GM23338 (cell line): ENCODE measurements at regions not wholly inside any gene's neighbourhood (a gene's known extent, or its start where the extent isn't known, plus 50 kb on each side); places are given as distances from the start of the nearest gene placed in this dataset.

Source experiments
- NANOG ChIP-seq: IDR thresholded peaks from 2 replicates; pipeline ENCODE4 v1.6.1; 2016; ENCODE audit warnings: antibody characterized with exemption, borderline replicate concordance
- POLR2AphosphoS5 ChIP-seq: IDR thresholded peaks from 2 replicates; pipeline ENCODE4 v1.6.1; 2016; ENCODE audit warnings: antibody characterized with exemption, low read depth
- TF ChIP-seq, protein P1 (sequence below), 2 experiments: fragments of 200-600 bp in 1 of 2; sonication (generic) in 1 of 2; conservative IDR thresholded peaks; 2 replicates each; pipeline versions ENCODE4 v1.5.1 to v1.6.1; 2016 to 2017; ENCODE audit warnings: antibody characterized with exemption in 2 of 2, low read depth in 2 of 2, mild to moderate bottlenecking in 2 of 2, moderate library complexity in 1 of 2
- TF ChIP-seq, protein P2 (sequence below): IDR thresholded peaks from one replicate; pipeline ENCODE4 v1.6.1; 2018; ENCODE audit warnings: antibody characterized with exemption; ENCODE audit not compliant: unreplicated experiment

DNA sequence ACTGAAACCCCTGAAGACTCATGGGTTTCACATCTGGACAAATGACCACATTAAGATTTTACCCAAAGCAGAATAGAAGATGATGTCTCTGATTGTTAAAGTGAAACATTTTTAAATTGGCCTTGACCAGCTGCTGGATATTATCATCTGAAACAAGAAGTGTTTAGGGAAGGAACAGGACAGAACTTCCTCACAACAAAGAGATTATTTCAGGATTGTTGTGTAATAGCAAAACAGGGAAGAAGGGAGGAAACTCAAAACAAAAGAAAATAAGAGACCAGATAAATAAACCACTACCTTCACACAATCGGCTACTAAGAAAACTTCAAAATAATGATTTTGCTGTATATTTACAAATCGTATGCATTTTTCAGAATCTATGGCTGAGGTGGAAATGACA is 319.2 kb upstream of the API5 start:
- TF ChIP-seq, protein P1, sequence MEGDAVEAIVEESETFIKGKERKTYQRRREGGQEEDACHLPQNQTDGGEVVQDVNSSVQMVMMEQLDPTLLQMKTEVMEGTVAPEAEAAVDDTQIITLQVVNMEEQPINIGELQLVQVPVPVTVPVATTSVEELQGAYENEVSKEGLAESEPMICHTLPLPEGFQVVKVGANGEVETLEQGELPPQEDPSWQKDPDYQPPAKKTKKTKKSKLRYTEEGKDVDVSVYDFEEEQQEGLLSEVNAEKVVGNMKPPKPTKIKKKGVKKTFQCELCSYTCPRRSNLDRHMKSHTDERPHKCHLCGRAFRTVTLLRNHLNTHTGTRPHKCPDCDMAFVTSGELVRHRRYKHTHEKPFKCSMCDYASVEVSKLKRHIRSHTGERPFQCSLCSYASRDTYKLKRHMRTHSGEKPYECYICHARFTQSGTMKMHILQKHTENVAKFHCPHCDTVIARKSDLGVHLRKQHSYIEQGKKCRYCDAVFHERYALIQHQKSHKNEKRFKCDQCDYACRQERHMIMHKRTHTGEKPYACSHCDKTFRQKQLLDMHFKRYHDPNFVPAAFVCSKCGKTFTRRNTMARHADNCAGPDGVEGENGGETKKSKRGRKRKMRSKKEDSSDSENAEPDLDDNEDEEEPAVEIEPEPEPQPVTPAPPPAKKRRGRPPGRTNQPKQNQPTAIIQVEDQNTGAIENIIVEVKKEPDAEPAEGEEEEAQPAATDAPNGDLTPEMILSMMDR (conservative IDR thresholded peaks at IDR 0.05; ENCODE audit: low read depth in 2 of 2), result no peak
- no peak for TF ChIP-seq POLR2AphosphoS5
- TF ChIP-seq NANOG, result no peak
- TF ChIP-seq, protein P2, sequence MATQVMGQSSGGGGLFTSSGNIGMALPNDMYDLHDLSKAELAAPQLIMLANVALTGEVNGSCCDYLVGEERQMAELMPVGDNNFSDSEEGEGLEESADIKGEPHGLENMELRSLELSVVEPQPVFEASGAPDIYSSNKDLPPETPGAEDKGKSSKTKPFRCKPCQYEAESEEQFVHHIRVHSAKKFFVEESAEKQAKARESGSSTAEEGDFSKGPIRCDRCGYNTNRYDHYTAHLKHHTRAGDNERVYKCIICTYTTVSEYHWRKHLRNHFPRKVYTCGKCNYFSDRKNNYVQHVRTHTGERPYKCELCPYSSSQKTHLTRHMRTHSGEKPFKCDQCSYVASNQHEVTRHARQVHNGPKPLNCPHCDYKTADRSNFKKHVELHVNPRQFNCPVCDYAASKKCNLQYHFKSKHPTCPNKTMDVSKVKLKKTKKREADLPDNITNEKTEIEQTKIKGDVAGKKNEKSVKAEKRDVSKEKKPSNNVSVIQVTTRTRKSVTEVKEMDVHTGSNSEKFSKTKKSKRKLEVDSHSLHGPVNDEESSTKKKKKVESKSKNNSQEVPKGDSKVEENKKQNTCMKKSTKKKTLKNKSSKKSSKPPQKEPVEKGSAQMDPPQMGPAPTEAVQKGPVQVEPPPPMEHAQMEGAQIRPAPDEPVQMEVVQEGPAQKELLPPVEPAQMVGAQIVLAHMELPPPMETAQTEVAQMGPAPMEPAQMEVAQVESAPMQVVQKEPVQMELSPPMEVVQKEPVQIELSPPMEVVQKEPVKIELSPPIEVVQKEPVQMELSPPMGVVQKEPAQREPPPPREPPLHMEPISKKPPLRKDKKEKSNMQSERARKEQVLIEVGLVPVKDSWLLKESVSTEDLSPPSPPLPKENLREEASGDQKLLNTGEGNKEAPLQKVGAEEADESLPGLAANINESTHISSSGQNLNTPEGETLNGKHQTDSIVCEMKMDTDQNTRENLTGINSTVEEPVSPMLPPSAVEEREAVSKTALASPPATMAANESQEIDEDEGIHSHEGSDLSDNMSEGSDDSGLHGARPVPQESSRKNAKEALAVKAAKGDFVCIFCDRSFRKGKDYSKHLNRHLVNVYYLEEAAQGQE, result no peak
